Body of pancreas (tissue), 4 donors: ENCODE measurements at regions not wholly inside any gene's neighbourhood (a gene's known extent, or its start where the extent isn't known, plus 50 kb on each side); places are given as distances from the start of the nearest gene placed in this dataset.
A peak's percentile ranks its signal among the peaks of the same experiment; 100 is the strongest.

ENCODE experiments used
- ATAC-seq: fragments of 150-250 bp; one replicate; pipeline ENCODE4 v1.9.1; 2016
- DNase-seq, 4 donors: peaks; one replicate each; pipeline ENCODE4 v3.0.0-alpha.2; 2019
- H3K27ac ChIP-seq, 4 donors: fragments of 200-600 bp; sonication (generic); 1 replicate in 3 of 4; 2 replicates in 1 of 4; pipeline versions ENCODE4 v1.5.1 to v1.6.1; 2016 to 2019; ENCODE audit warnings: mild to moderate bottlenecking in 1 of 4, mixed read lengths in 1 of 4, moderate library complexity in 1 of 4
- H3K27me3 ChIP-seq, 2 donors: fragments of 200-600 bp; sonication (generic); one replicate each; pipeline ENCODE4 v1.6.0; 2016; ENCODE audit warnings: mild to moderate bottlenecking in 1 of 2
- H3K36me3 ChIP-seq, 2 donors: fragments of 200-600 bp; sonication (generic); replicated peaks in 1 of 2; 2 replicates each; pipeline ENCODE4 v1.5.1; 2016; ENCODE audit warnings: low read depth in 2 of 2; ENCODE audit not compliant: insufficient read depth in 1 of 2
- H3K4me1 ChIP-seq: fragments of 200-600 bp; sonication (generic); one replicate; pipeline ENCODE4 v1.6.0; 2016
- H3K4me3 ChIP-seq, 2 donors: fragments of 200-600 bp; sonication (generic); 1 replicate in 1 of 2; 2 replicates in 1 of 2; pipeline ENCODE4 v1.5.1; 2016 to 2019
- H3K9me3 ChIP-seq, 3 donors: fragments of 200-600 bp; sonication (generic); 1 replicate in 2 of 3; 2 replicates in 1 of 3; pipeline ENCODE4 v1.5.1; 2016
- CTCF ChIP-seq, 7 experiments: fragments of 450-650 bp in 4 of 7; fragments of 200-600 bp in 3 of 7; sonication (generic) in 3 of 7; IDR thresholded peaks; one replicate each; pipeline ENCODE4 v1.5.1; 2016 to 2019; ENCODE audit warnings: antibody characterized with exemption in 7 of 7
- POLR2A ChIP-seq, 3 donors: fragments of 450-650 bp; IDR thresholded peaks; one replicate each; pipeline ENCODE4 v1.6.1; 2016; ENCODE audit warnings: antibody characterized with exemption in 3 of 3, mild to moderate bottlenecking in 2 of 3
- WGBS, 2 donors: methylation state at CpG; one replicate each; pipeline ENCODE4 v1.1.5; 2017; 5-methylcytosine and 5-hydroxymethylcytosine counted together
- intact Hi-C: fragments of 100-400 bp; cut with DNase I; formaldehyde crosslinking; loops from one replicate; pipeline ENCODE4 v1.15.1; 2023

GRCh38 chr22:26889802-26890201 is 232.4 kb downstream of the MIAT start:
- DNase-seq, result no peak
- Histone ChIP-seq H3K27me3 (no peaks in the 10 kb centered on the region), H3K36me3 (no peaks in the 10 kb centered on the region), H3K27ac (no peak overlapping the region), H3K9me3 (no peaks in the 10 kb centered on the region), H3K4me1 (peaks cover 17% of the 10 kb centered on the region), H3K4me3 (no peak overlapping the region)
- TF ChIP-seq CTCF (IDR thresholded peaks at IDR 0.05) (no peak), POLR2A (IDR thresholded peaks at IDR 0.05) (no peak)
- 86 to 90% methylated on average over 7 of the region's 7 CpGs for WGBS, 2 donors
- intact Hi-C loops, result no loop called here
- no peak for ATAC-seq

DNA sequence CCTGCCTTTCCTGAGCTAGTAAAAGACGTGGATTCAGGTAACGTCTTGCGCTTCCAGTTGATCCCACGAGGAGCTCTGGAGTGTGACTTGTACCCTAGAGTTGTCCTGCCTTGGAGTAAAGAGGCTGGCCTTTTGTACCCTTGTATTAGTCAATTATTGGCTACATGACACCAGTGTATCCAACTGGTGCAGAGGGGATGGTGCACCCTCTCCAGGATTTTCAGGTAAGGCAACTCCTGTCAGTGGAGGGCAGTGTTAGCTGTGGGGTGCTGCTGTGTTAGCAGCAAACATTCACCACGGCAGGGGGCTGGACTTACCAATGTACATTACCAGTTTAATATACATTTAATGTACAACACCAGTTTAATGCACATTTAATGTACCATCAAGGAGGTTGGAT is 233.5 kb downstream of the MIAT start:
- Histone ChIP-seq H3K9me3 (no peaks in the 10 kb centered on the region), H3K4me3 (no peak overlapping the region), H3K36me3 (no peaks in the 10 kb centered on the region), H3K27me3 (no peaks in the 10 kb centered on the region), H3K27ac (no peak overlapping the region), H3K4me1 (peaks cover 25% of the 10 kb centered on the region)
- WGBS, 2 donors, result 68 to 75% methylated on average over 5 of the region's 5 CpGs
- ATAC-seq (no peak), DNase-seq (no peak)
- TF ChIP-seq CTCF (IDR thresholded peaks at IDR 0.05) (no peak), POLR2A (IDR thresholded peaks at IDR 0.05) (no peak)
- intact Hi-C loops, result no loop called here

DNA sequence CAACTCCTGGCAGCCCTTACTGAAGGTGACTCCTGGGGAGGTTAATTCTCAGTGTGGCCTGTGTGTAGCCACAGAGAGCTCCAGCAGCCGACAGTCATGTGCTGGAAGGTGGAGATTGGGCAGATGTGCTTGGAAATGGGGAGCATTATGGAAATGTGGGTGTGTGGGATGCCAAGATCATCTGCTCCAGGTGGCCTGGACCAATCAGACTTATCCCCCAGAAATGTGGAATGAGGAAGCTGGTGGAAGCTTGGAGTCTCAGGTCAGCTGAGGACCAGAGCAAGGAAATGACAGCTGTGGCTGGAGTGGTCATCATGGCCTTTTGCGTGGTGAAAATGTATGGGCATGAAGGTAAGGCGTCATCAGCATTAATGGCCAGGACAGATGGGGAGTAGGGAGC is 234.0 kb downstream of the MIAT start:
- ATAC-seq (no peak), DNase-seq (no peak)
- no peaks in the 10 kb centered on the region for H3K9me3 ChIP-seq
- WGBS, 2 donors, result 91 to 98% methylated on average over 3 of the region's 3 CpGs
- H3K27me3 ChIP-seq, result no peaks in the 10 kb centered on the region
- intact Hi-C loops, result no loop called here
- peaks cover 25% of the 10 kb centered on the region for H3K4me1 ChIP-seq
- TF ChIP-seq POLR2A (IDR thresholded peaks at IDR 0.05), result no peak
- H3K4me3 ChIP-seq, result no peak overlapping the region
- no peak overlapping the region for H3K27ac ChIP-seq
- no peaks in the 10 kb centered on the region for H3K36me3 ChIP-seq

DNA sequence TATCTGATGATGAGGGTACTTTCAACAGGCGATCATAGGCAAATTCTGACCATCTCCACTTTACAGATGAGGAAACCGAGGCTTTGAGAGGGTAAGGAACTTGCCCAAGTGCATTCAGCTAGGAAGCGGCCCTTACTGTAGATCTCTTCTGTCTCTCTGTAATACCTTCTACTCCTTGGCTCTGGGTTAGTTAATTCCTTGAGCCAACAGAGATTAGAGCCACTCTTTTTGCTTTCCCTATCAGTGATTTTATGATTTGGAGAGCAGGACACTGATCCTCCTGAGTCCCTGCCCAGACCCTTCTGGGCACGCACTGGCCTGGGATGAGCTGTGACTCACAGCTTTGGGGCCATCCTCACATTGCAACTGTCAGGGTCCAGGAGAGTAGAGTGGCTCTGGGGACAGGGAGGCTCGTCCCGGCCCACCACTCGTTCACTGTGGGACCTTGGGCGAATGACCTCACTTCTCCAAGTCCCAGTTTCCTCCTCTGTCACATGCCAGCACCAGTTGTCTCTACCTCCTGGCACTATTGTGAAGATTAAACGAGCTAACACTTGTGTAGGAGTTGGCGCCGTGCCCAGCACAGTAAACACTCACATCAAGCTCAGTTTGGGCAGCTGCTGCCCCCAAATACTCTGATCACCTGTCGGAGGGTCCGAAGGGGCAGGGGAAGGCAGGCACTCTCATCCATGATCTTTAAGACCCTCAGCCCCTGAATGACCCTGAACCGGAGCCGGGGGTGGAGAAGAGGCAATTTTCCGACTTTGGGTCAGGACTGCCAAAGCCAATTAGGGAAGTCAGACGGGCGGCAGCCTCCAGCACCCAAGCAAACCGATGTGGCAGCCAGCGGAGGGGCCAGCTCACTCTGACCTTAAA is 235.0 kb downstream of the MIAT start:
- Histone ChIP-seq H3K27ac (peak overlapping the region in 1 of 4 donors; percentile 33), H3K4me3 (no peak overlapping the region), H3K9me3 (no peaks in the 10 kb centered on the region), H3K36me3 (no peaks in the 10 kb centered on the region), H3K27me3 (no peaks in the 10 kb centered on the region), H3K4me1 (peaks cover 25% of the 10 kb centered on the region)
- ATAC-seq (peak; percentile 43), DNase-seq (peak; percentile 51 to 82 (median 66))
- TF ChIP-seq POLR2A (IDR thresholded peaks at IDR 0.05) (no peak), CTCF (IDR thresholded peaks at IDR 0.05) (no peak)
- WGBS, 2 donors, result 39 to 53% methylated on average over 18 to 20 of the region's 20 CpGs
- intact Hi-C loops, result no loop called here

DNA sequence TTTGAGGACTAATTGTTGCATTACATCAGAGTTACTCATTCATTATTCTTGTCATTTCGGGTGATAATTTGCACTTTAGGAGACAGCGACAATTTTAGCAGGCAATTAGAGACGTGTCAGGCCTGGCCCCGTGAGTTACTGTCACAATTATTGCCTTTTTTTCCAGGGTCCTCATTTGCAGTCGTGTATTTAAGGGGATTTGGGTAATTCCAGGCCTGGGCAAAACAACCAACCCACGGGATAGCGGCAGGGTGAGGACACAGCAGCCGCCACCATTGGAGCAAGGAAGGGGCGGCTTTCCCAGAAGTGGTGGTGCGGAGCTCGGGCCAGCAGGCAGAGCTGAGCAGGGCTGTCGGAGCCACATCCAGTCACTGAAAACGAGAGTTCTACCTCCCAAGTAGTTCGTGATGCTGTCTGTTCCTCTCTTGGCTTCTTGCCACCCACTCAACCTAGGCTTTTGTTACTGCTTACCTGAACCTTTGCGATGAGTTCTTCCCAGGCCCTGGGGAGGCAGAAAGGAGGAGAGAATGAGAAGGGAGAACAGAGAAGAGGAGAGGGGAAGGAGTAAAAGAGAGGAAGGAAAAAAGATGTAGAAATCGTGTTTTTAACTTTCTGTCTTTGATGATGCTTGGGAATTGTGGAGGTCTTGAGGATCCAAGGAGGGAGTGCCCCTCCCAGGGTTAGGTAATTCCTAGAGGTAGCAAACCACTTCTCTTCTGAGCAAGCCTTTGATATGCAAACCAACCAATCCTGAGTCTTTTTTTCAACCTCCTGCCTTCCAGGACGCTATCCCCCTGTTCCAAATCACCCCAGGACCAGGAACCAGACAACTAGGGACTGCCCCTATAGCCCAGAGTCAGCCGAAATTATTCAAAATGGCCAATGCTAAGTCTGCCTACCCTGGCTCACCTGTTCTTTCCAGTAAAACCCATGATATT is 236.1 kb downstream of the MIAT start:
- intact Hi-C loops, result no loop called here
- ATAC-seq (no peak), DNase-seq (no peak)
- peak overlapping the region in 1 of 4 donors; percentile 33 for H3K27ac ChIP-seq
- WGBS, 2 donors, result 76 to 89% methylated on average over 18 of the region's 18 CpGs
- no peak overlapping the region for H3K4me3 ChIP-seq
- no peaks in the 10 kb centered on the region for H3K36me3 ChIP-seq
- H3K4me1 ChIP-seq, result peaks cover 25% of the 10 kb centered on the region
- no peak for TF ChIP-seq CTCF (IDR thresholded peaks at IDR 0.05)
- TF ChIP-seq POLR2A (IDR thresholded peaks at IDR 0.05), result no peak
- no peaks in the 10 kb centered on the region for H3K9me3 ChIP-seq
- H3K27me3 ChIP-seq, result no peaks in the 10 kb centered on the region
